ENCODE measurements at regions not wholly inside any gene's neighbourhood (a gene's known extent, or its start where the extent isn't known, plus 50 kb on each side); places are given as distances from the start of the nearest gene placed in this dataset.

GRCh38 chr3:141680620-141681389 lies 57.3 kb upstream of the RNF7 start:
- TF ChIP-seq CTCF (conservative IDR thresholded peaks at IDR 0.05 in 1 of 2, IDR thresholded peaks at IDR 0.05 in 1 of 2; ENCODE audit: low read depth in 1 of 2, low read length in 2 of 2), result no peak
- TF ChIP-seq EZH2 (IDR thresholded peaks at IDR 0.05; ENCODE audit: low read length, missing control alignments), result no peak

Data from fibroblast of lung (primary cell).